ENCODE measurements at regions not wholly inside any gene's neighbourhood (a gene's known extent, or its start where the extent isn't known, plus 50 kb on each side); places are given as distances from the start of the nearest gene placed in this dataset.

DNA sequence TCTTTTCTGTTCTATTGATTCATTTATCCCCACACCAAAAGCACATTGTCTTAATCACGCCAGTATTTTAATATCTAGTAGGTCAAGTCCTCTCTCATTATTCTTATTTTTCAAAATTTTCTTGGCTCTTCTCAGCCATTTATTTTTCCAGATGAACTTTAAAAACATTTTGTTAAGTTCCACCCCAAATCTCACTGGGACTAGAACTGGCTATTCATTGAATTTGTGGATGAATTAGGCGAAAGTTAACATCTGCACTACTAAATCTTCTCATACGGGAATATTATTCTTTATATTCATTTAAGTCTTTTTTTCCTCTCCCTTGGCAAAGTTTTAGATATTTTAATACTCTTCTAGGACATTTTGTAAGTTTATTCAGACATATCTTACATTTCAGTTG lies 295.2 kb upstream of the MGMT start:
- Histone ChIP-seq H2AFZ (ENCODE audit: low read length) (no peak overlapping the region), H3K9me3 (replicated peaks in 1 of 2; ENCODE audit: control insufficient read depth in 2 of 2, insufficient read depth in 1 of 2, low read depth in 1 of 2, low read length in 2 of 2) (no peaks in the 10 kb centered on the region), H3K18ac (ENCODE audit: low read length) (no peak overlapping the region), H3K4me2 (ENCODE audit: insufficient read depth, low read length, poor library complexity, severe bottlenecking) (no peak overlapping the region), H2AK5ac (ENCODE audit: low read depth, low read length) (no peak overlapping the region), H3K36me3 (replicated peaks in 1 of 2; ENCODE audit: control insufficient read depth in 2 of 2, insufficient read depth in 2 of 2, low read length in 2 of 2) (no peaks in the 10 kb centered on the region), H3K27me3 (ENCODE audit: control insufficient read depth in 3 of 3, insufficient read depth in 3 of 3, low read depth in 1 of 3, low read length in 3 of 3) (no peaks in the 10 kb centered on the region), H3K14ac (ENCODE audit: low read length) (no peak overlapping the region), H3K79me1 (ENCODE audit: low read depth, low read length) (no peaks in the 10 kb centered on the region), H4K91ac (ENCODE audit: low read depth, low read length, poor library complexity) (no peak overlapping the region), H4K8ac (ENCODE audit: low read depth, low read length) (no peak overlapping the region), H2BK120ac (ENCODE audit: low read depth, low read length) (no peak overlapping the region), H2BK15ac (ENCODE audit: low read length) (no peak overlapping the region), H3K4ac (ENCODE audit: low read length) (no peak overlapping the region), H3K23ac (ENCODE audit: low read depth, low read length, poor library complexity) (no peak overlapping the region), H3K4me3 (ENCODE audit: low read length in 2 of 2) (no peak overlapping the region), H3K27ac (replicated peaks; ENCODE audit: low read length) (no peak overlapping the region), H2BK12ac (ENCODE audit: low read length) (no peak overlapping the region), H3K9ac (ENCODE audit: low read depth, low read length, poor library complexity) (no peak overlapping the region), H3K4me1 (ENCODE audit: control insufficient read depth in 2 of 2, insufficient read depth in 1 of 2, low read depth in 1 of 2, low read length in 2 of 2) (peaks cover 0 to 7% of the 10 kb centered on the region in 2 donors), H2BK5ac (ENCODE audit: low read length) (no peak overlapping the region)
- no CpG with 5 or more reads among the region's 3 CpGs for WGBS, 2 donors (ENCODE audit: extremely low coverage in 2 of 2, insufficient read length in 2 of 2, insufficient replicate concordance in 1 of 2)
- no peak for DNase-seq (ENCODE audit: low spot score)

DNA sequence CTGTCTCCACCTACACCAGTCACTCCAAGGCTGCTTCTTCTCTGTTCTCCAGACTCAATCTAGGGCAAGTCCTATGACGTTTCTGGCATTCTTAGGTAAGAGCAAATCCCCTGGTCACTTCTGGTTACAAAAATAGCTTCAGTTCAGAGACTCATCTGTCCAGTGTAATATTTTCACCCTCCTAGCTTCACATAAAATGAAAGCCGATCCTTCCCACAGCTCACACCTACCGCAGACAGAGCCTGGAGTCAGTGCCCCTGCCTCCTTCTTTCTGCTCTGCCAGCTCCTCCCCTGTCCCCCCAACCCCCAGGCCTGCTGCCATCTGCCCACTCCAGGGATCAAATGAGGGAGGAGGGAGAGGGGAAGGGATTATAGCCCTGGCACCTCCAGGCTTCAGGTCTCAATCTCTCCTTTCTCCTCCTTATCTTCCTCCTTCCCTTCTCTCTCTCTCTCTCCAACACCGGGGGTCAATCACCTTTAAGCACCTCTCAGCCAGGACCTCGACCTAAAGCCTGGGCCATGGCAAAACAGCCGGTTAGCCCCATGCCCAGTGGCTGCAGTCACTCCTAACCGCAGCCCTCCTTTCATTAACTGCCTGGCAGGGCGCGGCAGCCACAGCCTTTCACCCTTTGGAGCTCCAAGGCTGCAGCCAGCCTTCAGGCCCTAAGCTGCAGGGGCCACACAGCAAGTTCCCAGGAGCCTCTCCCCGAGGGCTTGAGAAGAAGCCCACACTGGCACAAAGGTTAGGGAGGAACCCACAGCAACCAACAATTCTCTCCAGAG lies 292.6 kb upstream of the MGMT start:
- Histone ChIP-seq H3K4me2 (ENCODE audit: insufficient read depth, low read length, poor library complexity, severe bottlenecking) (no peak overlapping the region), H4K8ac (ENCODE audit: low read depth, low read length) (no peak overlapping the region), H3K27ac (replicated peaks; ENCODE audit: low read length) (no peak overlapping the region), H2BK15ac (ENCODE audit: low read length) (no peak overlapping the region), H3K4me1 (ENCODE audit: control insufficient read depth in 2 of 2, insufficient read depth in 1 of 2, low read depth in 1 of 2, low read length in 2 of 2) (peaks cover 0 to 6% of the 10 kb centered on the region in 2 donors), H4K91ac (ENCODE audit: low read depth, low read length, poor library complexity) (no peak overlapping the region), H2AFZ (ENCODE audit: low read length) (no peak overlapping the region), H3K27me3 (ENCODE audit: control insufficient read depth in 3 of 3, insufficient read depth in 3 of 3, low read depth in 1 of 3, low read length in 3 of 3) (no peaks in the 10 kb centered on the region), H3K18ac (ENCODE audit: low read length) (peak overlapping the region; percentile 25), H3K79me1 (ENCODE audit: low read depth, low read length) (no peaks in the 10 kb centered on the region), H3K9me3 (replicated peaks in 1 of 2; ENCODE audit: control insufficient read depth in 2 of 2, insufficient read depth in 1 of 2, low read depth in 1 of 2, low read length in 2 of 2) (no peaks in the 10 kb centered on the region), H3K4ac (ENCODE audit: low read length) (no peak overlapping the region), H3K9ac (ENCODE audit: low read depth, low read length, poor library complexity) (no peak overlapping the region), H2BK12ac (ENCODE audit: low read length) (no peak overlapping the region), H3K23ac (ENCODE audit: low read depth, low read length, poor library complexity) (no peak overlapping the region), H3K4me3 (ENCODE audit: low read length in 2 of 2) (no peak overlapping the region), H2BK120ac (ENCODE audit: low read depth, low read length) (no peak overlapping the region), H3K14ac (ENCODE audit: low read length) (no peak overlapping the region), H3K36me3 (replicated peaks in 1 of 2; ENCODE audit: control insufficient read depth in 2 of 2, insufficient read depth in 2 of 2, low read length in 2 of 2) (no peaks in the 10 kb centered on the region), H2AK5ac (ENCODE audit: low read depth, low read length) (no peak overlapping the region), H2BK5ac (ENCODE audit: low read length) (no peak overlapping the region)
- DNase-seq (ENCODE audit: low spot score), result no peak
- WGBS, 2 donors (ENCODE audit: extremely low coverage in 2 of 2, insufficient read length in 2 of 2, insufficient replicate concordance in 1 of 2), result no CpG with 5 or more reads among the region's 10 CpGs

GRCh38 chr10:129179245-129179971 lies 287.6 kb upstream of the MGMT start:
- Histone ChIP-seq H3K27ac (replicated peaks; ENCODE audit: low read length) (no peak overlapping the region), H2BK120ac (ENCODE audit: low read depth, low read length) (no peak overlapping the region), H3K79me1 (ENCODE audit: low read depth, low read length) (no peaks in the 10 kb centered on the region), H2BK15ac (ENCODE audit: low read length) (no peak overlapping the region), H3K4ac (ENCODE audit: low read length) (no peak overlapping the region), H2BK12ac (ENCODE audit: low read length) (no peak overlapping the region), H2AFZ (ENCODE audit: low read length) (no peak overlapping the region), H3K9me3 (replicated peaks in 1 of 2; ENCODE audit: control insufficient read depth in 2 of 2, insufficient read depth in 1 of 2, low read depth in 1 of 2, low read length in 2 of 2) (no peaks in the 10 kb centered on the region), H3K23ac (ENCODE audit: low read depth, low read length, poor library complexity) (no peak overlapping the region), H4K91ac (ENCODE audit: low read depth, low read length, poor library complexity) (no peak overlapping the region), H3K9ac (ENCODE audit: low read depth, low read length, poor library complexity) (no peak overlapping the region), H2BK5ac (ENCODE audit: low read length) (no peak overlapping the region), H3K18ac (ENCODE audit: low read length) (no peak overlapping the region), H3K4me3 (ENCODE audit: low read length in 2 of 2) (no peak overlapping the region), H2AK5ac (ENCODE audit: low read depth, low read length) (no peak overlapping the region), H3K27me3 (ENCODE audit: control insufficient read depth in 3 of 3, insufficient read depth in 3 of 3, low read depth in 1 of 3, low read length in 3 of 3) (no peaks in the 10 kb centered on the region), H3K4me2 (ENCODE audit: insufficient read depth, low read length, poor library complexity, severe bottlenecking) (no peak overlapping the region), H3K36me3 (replicated peaks in 1 of 2; ENCODE audit: control insufficient read depth in 2 of 2, insufficient read depth in 2 of 2, low read length in 2 of 2) (no peaks in the 10 kb centered on the region), H3K4me1 (ENCODE audit: control insufficient read depth in 2 of 2, insufficient read depth in 1 of 2, low read depth in 1 of 2, low read length in 2 of 2) (peaks cover 0 to 2% of the 10 kb centered on the region in 2 donors), H4K8ac (ENCODE audit: low read depth, low read length) (no peak overlapping the region), H3K14ac (ENCODE audit: low read length) (no peak overlapping the region)
- DNase-seq (ENCODE audit: low spot score), result no peak
- WGBS, 2 donors (ENCODE audit: extremely low coverage in 2 of 2, insufficient read length in 2 of 2, insufficient replicate concordance in 1 of 2), result no CpG with 5 or more reads among the region's 9 CpGs

GRCh38 chr10:129179972-129180678 lies 286.9 kb upstream of the MGMT start:
- Histone ChIP-seq H3K4me2 (ENCODE audit: insufficient read depth, low read length, poor library complexity, severe bottlenecking) (no peak overlapping the region), H2BK5ac (ENCODE audit: low read length) (no peak overlapping the region), H2AFZ (ENCODE audit: low read length) (no peak overlapping the region), H3K9ac (ENCODE audit: low read depth, low read length, poor library complexity) (no peak overlapping the region), H2BK12ac (ENCODE audit: low read length) (no peak overlapping the region), H3K18ac (ENCODE audit: low read length) (no peak overlapping the region), H3K14ac (ENCODE audit: low read length) (no peak overlapping the region), H4K8ac (ENCODE audit: low read depth, low read length) (no peak overlapping the region), H3K79me1 (ENCODE audit: low read depth, low read length) (no peaks in the 10 kb centered on the region), H3K27me3 (ENCODE audit: control insufficient read depth in 3 of 3, insufficient read depth in 3 of 3, low read depth in 1 of 3, low read length in 3 of 3) (no peaks in the 10 kb centered on the region), H2AK5ac (ENCODE audit: low read depth, low read length) (no peak overlapping the region), H3K4me3 (ENCODE audit: low read length in 2 of 2) (no peak overlapping the region), H3K4me1 (ENCODE audit: control insufficient read depth in 2 of 2, insufficient read depth in 1 of 2, low read depth in 1 of 2, low read length in 2 of 2) (no peaks in the 10 kb centered on the region), H4K91ac (ENCODE audit: low read depth, low read length, poor library complexity) (no peak overlapping the region), H3K27ac (replicated peaks; ENCODE audit: low read length) (no peak overlapping the region), H2BK120ac (ENCODE audit: low read depth, low read length) (no peak overlapping the region), H2BK15ac (ENCODE audit: low read length) (no peak overlapping the region), H3K23ac (ENCODE audit: low read depth, low read length, poor library complexity) (no peak overlapping the region), H3K36me3 (replicated peaks in 1 of 2; ENCODE audit: control insufficient read depth in 2 of 2, insufficient read depth in 2 of 2, low read length in 2 of 2) (no peaks in the 10 kb centered on the region), H3K9me3 (replicated peaks in 1 of 2; ENCODE audit: control insufficient read depth in 2 of 2, insufficient read depth in 1 of 2, low read depth in 1 of 2, low read length in 2 of 2) (no peaks in the 10 kb centered on the region), H3K4ac (ENCODE audit: low read length) (no peak overlapping the region)
- no peak for DNase-seq (ENCODE audit: low spot score)
- no CpG with 5 or more reads among the region's 11 CpGs for whole genome bisulfite sequencing, 2 donors (ENCODE audit: extremely low coverage in 2 of 2, insufficient read length in 2 of 2, insufficient replicate concordance in 1 of 2)

Data from neuronal stem cell (in vitro differentiated cells).